ENCODE measurements at regions not wholly inside any gene's neighbourhood (a gene's known extent, or its start where the extent isn't known, plus 50 kb on each side); places are given as distances from the start of the nearest gene placed in this dataset.

DNA sequence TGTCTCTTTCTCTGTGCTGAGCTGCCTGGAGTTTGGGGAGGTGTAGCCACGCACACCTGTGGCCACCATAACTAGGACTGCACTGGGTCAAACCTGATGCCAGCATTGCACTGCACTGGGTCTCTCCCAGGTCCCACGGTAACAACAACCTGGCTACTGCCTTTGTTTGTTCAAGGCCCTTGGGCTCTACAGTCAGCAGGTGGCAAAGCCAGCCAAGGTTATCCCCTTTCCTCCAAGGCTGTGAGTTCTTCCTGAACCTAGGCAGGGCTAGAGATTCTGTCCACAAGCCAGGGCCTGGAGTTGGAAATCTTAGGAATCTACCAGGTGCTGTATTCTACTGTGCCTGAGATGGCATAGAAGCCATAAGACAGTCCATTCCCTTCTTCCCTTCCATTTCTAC lies 126.7 kb upstream of the MAGEE2 start (continued):
- TF ChIP-seq ZNF462 (CRISPR knock-in tag; IDR thresholded peaks at IDR 0.05) (no peak), ETS1 (IDR thresholded peaks at IDR 0.05) (no peak), JUNB (IDR thresholded peaks at IDR 0.05; ENCODE audit: unreplicated experiment) (no peak), CREB1 (CRISPR knock-in tag; IDR thresholded peaks at IDR 0.05; ENCODE audit: low read depth) (no peak), ZNF114 (CRISPR knock-in tag; IDR thresholded peaks at IDR 0.05) (no peak), POLR2AphosphoS5 (IDR thresholded peaks at IDR 0.05; ENCODE audit: low read depth) (no peak), EZH2 (IDR thresholded peaks at IDR 0.05; ENCODE audit: low read depth, unreplicated experiment) (no peak), STAT1 (IDR thresholded peaks at IDR 0.05; ENCODE audit: unreplicated experiment) (no peak), ZNF331 (CRISPR knock-in tag; IDR thresholded peaks at IDR 0.05; ENCODE audit: low read depth) (no peak)
- TF ChIP-seq, protein P1, sequence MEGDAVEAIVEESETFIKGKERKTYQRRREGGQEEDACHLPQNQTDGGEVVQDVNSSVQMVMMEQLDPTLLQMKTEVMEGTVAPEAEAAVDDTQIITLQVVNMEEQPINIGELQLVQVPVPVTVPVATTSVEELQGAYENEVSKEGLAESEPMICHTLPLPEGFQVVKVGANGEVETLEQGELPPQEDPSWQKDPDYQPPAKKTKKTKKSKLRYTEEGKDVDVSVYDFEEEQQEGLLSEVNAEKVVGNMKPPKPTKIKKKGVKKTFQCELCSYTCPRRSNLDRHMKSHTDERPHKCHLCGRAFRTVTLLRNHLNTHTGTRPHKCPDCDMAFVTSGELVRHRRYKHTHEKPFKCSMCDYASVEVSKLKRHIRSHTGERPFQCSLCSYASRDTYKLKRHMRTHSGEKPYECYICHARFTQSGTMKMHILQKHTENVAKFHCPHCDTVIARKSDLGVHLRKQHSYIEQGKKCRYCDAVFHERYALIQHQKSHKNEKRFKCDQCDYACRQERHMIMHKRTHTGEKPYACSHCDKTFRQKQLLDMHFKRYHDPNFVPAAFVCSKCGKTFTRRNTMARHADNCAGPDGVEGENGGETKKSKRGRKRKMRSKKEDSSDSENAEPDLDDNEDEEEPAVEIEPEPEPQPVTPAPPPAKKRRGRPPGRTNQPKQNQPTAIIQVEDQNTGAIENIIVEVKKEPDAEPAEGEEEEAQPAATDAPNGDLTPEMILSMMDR (conservative IDR thresholded peaks at IDR 0.05; ENCODE audit: low read depth in 2 of 2) = no peak

All from GM23338 (cell line).